ENCODE measurements at regions not wholly inside any gene's neighbourhood (a gene's known extent, or its start where the extent isn't known, plus 50 kb on each side); places are given as distances from the start of the nearest gene placed in this dataset.

GRCh38 chr9:79796411-79796810, 224.6 kb downstream of the TLE4 start:
- Histone ChIP-seq H2BK120ac (replicated peaks; ENCODE audit: low read depth, low read length) (no peak overlapping the region), H3K4ac (replicated peaks; ENCODE audit: insufficient read length, low read depth, low read length) (no peak overlapping the region), H2AK5ac (ENCODE audit: low read depth, low read length) (no peak overlapping the region), H3K79me2 (ENCODE audit: control insufficient read depth in 1 of 2, insufficient read depth in 2 of 2, low read length in 2 of 2) (no peaks in the 10 kb centered on the region), H3K9ac (replicated peaks in 1 of 4; ENCODE audit: extremely low read depth in 1 of 4, low read depth in 3 of 4, low read length in 3 of 4) (0 out of 7 replicates have a peak overlapping the region, but pooled peaks of 1 of the 4 experiments have one; percentile 24), H3K4me3 (ENCODE audit: extremely low read depth in 1 of 4, insufficient read depth in 2 of 4, low read depth in 3 of 4, low read length in 4 of 4) (no peak overlapping the region), H3K23ac (ENCODE audit: insufficient read length) (no peak overlapping the region), H3K27ac (ENCODE audit: low read depth, low read length) (no peak overlapping the region), H2BK12ac (ENCODE audit: low read depth, low read length) (no peak overlapping the region), H2BK5ac (ENCODE audit: low read depth, low read length) (no peak overlapping the region), H3K14ac (ENCODE audit: insufficient read length) (no peak overlapping the region), H3K79me1 (ENCODE audit: low read depth, low read length) (no peaks in the 10 kb centered on the region), H4K8ac (ENCODE audit: extremely low read depth, insufficient read depth, low read length) (no peak overlapping the region), H2BK20ac (ENCODE audit: low read length) (no peak overlapping the region), H3K4me1 (replicated peaks in 1 of 4; ENCODE audit: control insufficient read depth in 3 of 4, insufficient read depth in 4 of 4, low read length in 3 of 4) (no peaks in the 10 kb centered on the region), H3K9me3 (ENCODE audit: insufficient read depth in 2 of 2, low read depth in 1 of 2, low read length in 1 of 2) (no peaks in the 10 kb centered on the region), H3K36me3 (ENCODE audit: control insufficient read depth in 2 of 4, insufficient read depth in 4 of 4, low read length in 3 of 4) (no peaks in the 10 kb centered on the region), H3K18ac (ENCODE audit: extremely low read depth, low read length) (no peak overlapping the region), H3K27me3 (replicated peaks in 1 of 4; ENCODE audit: control insufficient read depth in 3 of 4, extremely low read depth in 1 of 4, insufficient read depth in 3 of 4, low read length in 3 of 4) (no peaks in the 10 kb centered on the region), H4K5ac (ENCODE audit: insufficient read length, low read depth, low read length) (no peak overlapping the region), H4K20me1 (replicated peaks in 1 of 2; ENCODE audit: control insufficient read depth in 1 of 2, insufficient read depth in 2 of 2, low read length in 2 of 2) (no peaks in the 10 kb centered on the region), H4K91ac (replicated peaks; ENCODE audit: insufficient read length, low read length) (no peak overlapping the region), H2AFZ (ENCODE audit: low read length) (no peak overlapping the region; the same call in 1 of the 2 replicates), H2BK15ac (ENCODE audit: low read length) (no peak overlapping the region), H3K4me2 (ENCODE audit: insufficient read depth in 1 of 2, low read depth in 2 of 2, low read length in 2 of 2) (no peak overlapping the region), H3K56ac (replicated peaks; ENCODE audit: insufficient read length, low read depth, low read length) (no peak overlapping the region), H3K23me2 (ENCODE audit: low read depth, low read length) (no peaks in the 10 kb centered on the region)
- 95% methylated on average over 3 of the region's 3 CpGs; no CpG with 5 or more reads in 1 of the 2 experiments for WGBS, 2 experiments (ENCODE audit: extremely low coverage in 1 of 2, insufficient coverage in 1 of 2, insufficient read length in 1 of 2, insufficient replicate concordance in 2 of 2, low coverage in 1 of 2, low lambda C conversion rate in 2 of 2, missing lambda C conversion rate in 1 of 2)
- no peak for FAIRE-seq
- ChIA-PET CTCF (ENCODE audit: partially characterized antibody) (no interaction called here), POLR2A (ENCODE audit: partially characterized antibody) (no interaction called here)
- no peak for DNase-seq (ENCODE audit: low read depth in 1 of 2, low spot score in 2 of 2)
- TF ChIP-seq SP2 (IDR thresholded peaks at IDR 0.05; ENCODE audit: low read length) (no peak), POU5F1 (IDR thresholded peaks at IDR 0.05; ENCODE audit: low read depth, low read length) (no peak), CTBP2 (IDR thresholded peaks at IDR 0.05; ENCODE audit: borderline replicate concordance, insufficient read depth, insufficient read length, low read length) (no peak), TEAD4 (IDR thresholded peaks at IDR 0.05; ENCODE audit: low read depth, low read length) (no peak), MAX (IDR thresholded peaks at IDR 0.05) (no peak), POLR2A (IDR thresholded peaks at IDR 0.05; ENCODE audit: control extremely low read depth in 1 of 2, low read depth in 2 of 2, low read length in 2 of 2) (no peak), TAF1 (IDR thresholded peaks at IDR 0.05; ENCODE audit: low read depth, low read length) (no peak), E2F6 (IDR thresholded peaks at IDR 0.05) (no peak), TBP (IDR thresholded peaks at IDR 0.05; ENCODE audit: low read depth, low read length) (no peak), RAD21 (IDR thresholded peaks at IDR 0.05 in 1 of 2, conservative IDR thresholded peaks at IDR 0.05 in 1 of 2; ENCODE audit: low read depth in 2 of 2, low read length in 2 of 2) (no peak), NRF1 (IDR thresholded peaks at IDR 0.05; ENCODE audit: low read depth, low read length) (no peak), ASH2L (IDR thresholded peaks at IDR 0.05; ENCODE audit: low read length) (no peak), SP4 (IDR thresholded peaks at IDR 0.05; ENCODE audit: low read length) (no peak), NANOG (IDR thresholded peaks at IDR 0.05; ENCODE audit: insufficient read depth, low read depth, low read length, poor library complexity, severe bottlenecking) (no peak), MAFK (IDR thresholded peaks at IDR 0.05; ENCODE audit: low read depth, low read length) (no peak)
